Esophagus (tissue), 2 donors: ENCODE measurements at regions not wholly inside any gene's neighbourhood (a gene's known extent, or its start where the extent isn't known, plus 50 kb on each side); places are given as distances from the start of the nearest gene placed in this dataset.
"Not testable (repeated sequence)": the region's sequence is repeated elsewhere in the genome, so short reads cannot be mapped to it uniquely, and the experiment has no call there.

Experiments used
- H3K27ac ChIP-seq, 2 donors: one replicate each; pipeline ENCODE4 v1.5.1; 2013; ENCODE audit warnings: low read depth in 2 of 2, mild to moderate bottlenecking in 2 of 2, inconsistent platforms in 1 of 2, low read length in 1 of 2, moderate library complexity in 1 of 2
- H3K27me3 ChIP-seq, 2 donors: one replicate each; pipeline ENCODE4 v1.6.1; 2013; ENCODE audit warnings: low read length in 2 of 2, control low read depth in 1 of 2, mild to moderate bottlenecking in 1 of 2; ENCODE audit not compliant: insufficient read depth in 2 of 2, control insufficient read depth in 1 of 2
- H3K36me3 ChIP-seq, 2 donors: one replicate each; pipeline ENCODE4 v1.6.1; 2013; ENCODE audit warnings: low read length in 1 of 2; ENCODE audit not compliant: control insufficient read depth in 2 of 2, insufficient read depth in 2 of 2
- H3K4me1 ChIP-seq, 2 donors: one replicate each; pipeline ENCODE4 v1.6.1; 2013; ENCODE audit warnings: low read length in 1 of 2; ENCODE audit not compliant: control insufficient read depth in 2 of 2, insufficient read depth in 2 of 2
- H3K4me3 ChIP-seq, 2 donors: one replicate each; pipeline ENCODE4 v1.5.1; 2013; ENCODE audit warnings: low read length in 2 of 2, mild to moderate bottlenecking in 2 of 2, low read depth in 1 of 2, moderate library complexity in 1 of 2
- H3K9me3 ChIP-seq, 2 donors: one replicate each; pipeline ENCODE4 v1.6.1; 2013; ENCODE audit warnings: mild to moderate bottlenecking in 2 of 2, low read depth in 1 of 2, low read length in 1 of 2, moderate library complexity in 1 of 2; ENCODE audit not compliant: control insufficient read depth in 2 of 2, insufficient read depth in 1 of 2
- WGBS, 2 donors: extraction: QIAGEN DNeasy Blood & Tissue Kit; methylation state at CpG; one replicate each; pipeline ENCODE4 v1.1.7; 2013; 5-methylcytosine and 5-hydroxymethylcytosine counted together
- donor health status: healthy with polysubstance abuse.
- donor health status: Bipolar disorder and iron deficiency.

GRCh38 chr3:159029306-159030026 lies 227.6 kb downstream of the MFSD1 start:
- Histone ChIP-seq H3K27me3 (no peaks in the 10 kb centered on the region), H3K4me1 (no peaks in the 10 kb centered on the region), H3K9me3 (no peaks in the 10 kb centered on the region), H3K4me3 (no peak overlapping the region), H3K27ac (no peak overlapping the region), H3K36me3 (no peaks in the 10 kb centered on the region)
- 73 to 81% methylated on average over 3 of the region's 3 CpGs for WGBS, 2 donors

GRCh38 chr3:159030138-159030670 lies 228.3 kb downstream of the MFSD1 start:
- H3K4me3 ChIP-seq = no peak overlapping the region

GRCh38 chr3:159030886-159031679 lies 229.2 kb downstream of the MFSD1 start:
- H3K4me1 ChIP-seq = no peaks in the 10 kb centered on the region
- H3K4me3 ChIP-seq = no peak overlapping the region
- no peaks in the 10 kb centered on the region for H3K9me3 ChIP-seq
- no peaks in the 10 kb centered on the region for H3K27me3 ChIP-seq
- 54 to 58% methylated on average over 6 of the region's 6 CpGs for WGBS, 2 donors
- no peak overlapping the region for H3K27ac ChIP-seq
- H3K36me3 ChIP-seq = no peaks in the 10 kb centered on the region

More at GRCh38 chr3:159030138-159030670, 228.3 kb downstream of the MFSD1 start:
- 45 to 50% methylated on average over 1 of the region's 1 CpG for WGBS, 2 donors
- Histone ChIP-seq H3K27me3 (no peaks in the 10 kb centered on the region), H3K4me1 (no peaks in the 10 kb centered on the region), H3K27ac (no peak overlapping the region), H3K36me3 (no peaks in the 10 kb centered on the region), H3K9me3 (no peaks in the 10 kb centered on the region)

GRCh38 chr3:159032311-159032710 lies 230.5 kb downstream of the MFSD1 start:
- 88 to 92% methylated on average over 1 of the region's 1 CpG for WGBS, 2 donors

GRCh38 chr3:159038405-159038804 lies 236.6 kb downstream of the MFSD1 start:
- Histone ChIP-seq H3K36me3 (no peaks in the 10 kb centered on the region), H3K27ac (no peak overlapping the region), H3K27me3 (no peaks in the 10 kb centered on the region), H3K4me1 (no peaks in the 10 kb centered on the region), H3K9me3 (no peaks in the 10 kb centered on the region), H3K4me3 (no peak overlapping the region)
- 54 to 56% methylated on average over 2 of the region's 2 CpGs for WGBS, 2 donors

More at GRCh38 chr3:159032311-159032710, 230.5 kb downstream of the MFSD1 start:
- no peaks in the 10 kb centered on the region for H3K27me3 ChIP-seq
- no peak overlapping the region for H3K27ac ChIP-seq
- no peaks in the 10 kb centered on the region for H3K9me3 ChIP-seq
- no peaks in the 10 kb centered on the region for H3K36me3 ChIP-seq
- no peak overlapping the region for H3K4me3 ChIP-seq
- no peaks in the 10 kb centered on the region for H3K4me1 ChIP-seq

GRCh38 chr3:159039286-159039685 lies 237.4 kb downstream of the MFSD1 start:
- H3K27me3 ChIP-seq = no peaks in the 10 kb centered on the region
- no peak overlapping the region for H3K27ac ChIP-seq
- no peaks in the 10 kb centered on the region for H3K9me3 ChIP-seq
- 52 to 60% methylated on average over 2 of the region's 2 CpGs for WGBS, 2 donors
- no peak overlapping the region for H3K4me3 ChIP-seq
- no peaks in the 10 kb centered on the region for H3K4me1 ChIP-seq
- no peaks in the 10 kb centered on the region for H3K36me3 ChIP-seq

- no peaks in the 10 kb centered on the region for H3K4me1 ChIP-seq
- no peak overlapping the region for H3K4me3 ChIP-seq
- H3K36me3 ChIP-seq = no peaks in the 10 kb centered on the region
- no peaks in the 10 kb centered on the region for H3K9me3 ChIP-seq
- H3K27me3 ChIP-seq = no peaks in the 10 kb centered on the region
- H3K27ac ChIP-seq = no peak overlapping the region
- 25 to 38% methylated on average over 5 of the region's 5 CpGs for WGBS, 2 donors
These were observed 243.5 kb downstream of the MFSD1 start for GRCh38 chr3:159045279-159045885.

- WGBS, 2 donors = 75 to 82% methylated on average over 3 of the region's 3 CpGs
- H3K27me3 ChIP-seq = no peaks in the 10 kb centered on the region
- H3K36me3 ChIP-seq = no peaks in the 10 kb centered on the region
- H3K9me3 ChIP-seq = no peaks in the 10 kb centered on the region
- no peak overlapping the region for H3K27ac ChIP-seq
- no peak overlapping the region for H3K4me3 ChIP-seq
- H3K4me1 ChIP-seq = no peaks in the 10 kb centered on the region
These were observed 245.5 kb downstream of the MFSD1 start for GRCh38 chr3:159047361-159047760.

GRCh38 chr3:159052494-159052893 lies 250.6 kb downstream of the MFSD1 start:
- not testable (repeated sequence) for H3K4me3 ChIP-seq
- 52 to 67% methylated on average over 1 of the region's 1 CpG for WGBS, 2 donors

More at GRCh38 chr3:159052494-159052893, 250.6 kb downstream of the MFSD1 start:
- H3K4me1 ChIP-seq, H3K36me3 ChIP-seq, H3K9me3 ChIP-seq, H3K27me3 ChIP-seq, H3K27ac ChIP-seq: not testable (repeated sequence)
